ENCODE measurements at regions not wholly inside any gene's neighbourhood (a gene's known extent, or its start where the extent isn't known, plus 50 kb on each side); places are given as distances from the start of the nearest gene placed in this dataset.

- peak; percentile 79 for FAIRE-seq
- TF ChIP-seq SPI1 (IDR thresholded peaks at IDR 0.05; ENCODE audit: low read depth, low read length) (peak; percentile 35; the same call in 1 of the 2 replicates), POLR2AphosphoS5 (IDR thresholded peaks at IDR 0.05; ENCODE audit: low read depth, low read length) (no peak)
These were observed 113.3 kb upstream of the SERTAD2 start for GRCh38 chr2:64766841-64767669.

GRCh38 chr2:64767670-64768468 is 114.2 kb upstream of the SERTAD2 start:
- peak; percentile 72 for DNase-seq (ENCODE audit: insufficient read length, low spot score)
- FAIRE-seq = peak; percentile 95
- TF ChIP-seq POU2F2 (IDR thresholded peaks at IDR 0.05; ENCODE audit: low read depth, low read length) (no peak; the same call in 1 of the 2 replicates), SPI1 (IDR thresholded peaks at IDR 0.05; ENCODE audit: low read depth, low read length) (no peak), POLR2AphosphoS5 (IDR thresholded peaks at IDR 0.05; ENCODE audit: low read depth, low read length) (peak; percentile 59), POLR2A (IDR thresholded peaks at IDR 0.05; ENCODE audit: low read depth, low read length) (peak; percentile 76), TAF1 (IDR thresholded peaks at IDR 0.05; ENCODE audit: low read depth, low read length) (peak; percentile 56; the same call in 1 of the 2 replicates), PAX5 (IDR thresholded peaks at IDR 0.05; ENCODE audit: insufficient read depth, low read length, severe bottlenecking) (no peak)

More at GRCh38 chr2:64766841-64767669, 113.3 kb upstream of the SERTAD2 start:
- DNase-seq (ENCODE audit: insufficient read length, low spot score) = no peak

GRCh38 chr2:64768491-64769005 is 114.8 kb upstream of the SERTAD2 start:
- TF ChIP-seq POU2F2 (IDR thresholded peaks at IDR 0.05; ENCODE audit: low read depth, low read length) (no peak), POLR2AphosphoS5 (IDR thresholded peaks at IDR 0.05; ENCODE audit: low read depth, low read length) (no peak), SPI1 (IDR thresholded peaks at IDR 0.05; ENCODE audit: low read depth, low read length) (no peak; the same call in 1 of the 2 replicates), POLR2A (IDR thresholded peaks at IDR 0.05; ENCODE audit: low read depth, low read length) (no peak), PAX5 (IDR thresholded peaks at IDR 0.05; ENCODE audit: insufficient read depth, low read length, severe bottlenecking) (no peak), TAF1 (IDR thresholded peaks at IDR 0.05; ENCODE audit: low read depth, low read length) (no peak)
- DNase-seq (ENCODE audit: insufficient read length, low spot score) (no peak), FAIRE-seq (no peak)

- no peak for TF ChIP-seq POLR2AphosphoS5 (IDR thresholded peaks at IDR 0.05; ENCODE audit: low read depth, low read length)
- TF ChIP-seq POLR2A (IDR thresholded peaks at IDR 0.05; ENCODE audit: low read depth, low read length) = no peak
- TF ChIP-seq PAX5 (IDR thresholded peaks at IDR 0.05; ENCODE audit: insufficient read depth, low read length, severe bottlenecking) = no peak
- TF ChIP-seq TAF1 (IDR thresholded peaks at IDR 0.05; ENCODE audit: low read depth, low read length) = no peak
- no peak for FAIRE-seq
- DNase-seq (ENCODE audit: insufficient read length, low spot score) = no peak
These were observed 115.8 kb upstream of the SERTAD2 start for GRCh38 chr2:64769392-64770044.

GRCh38 chr2:64770137-64770780 is 116.5 kb upstream of the SERTAD2 start:
- TF ChIP-seq POU2F2 (IDR thresholded peaks at IDR 0.05; ENCODE audit: low read depth, low read length) (no peak), SPI1 (IDR thresholded peaks at IDR 0.05; ENCODE audit: low read depth, low read length) (no peak), POLR2A (IDR thresholded peaks at IDR 0.05; ENCODE audit: low read depth, low read length) (no peak), PAX5 (IDR thresholded peaks at IDR 0.05; ENCODE audit: insufficient read depth, low read length, severe bottlenecking) (no peak), POLR2AphosphoS5 (IDR thresholded peaks at IDR 0.05; ENCODE audit: low read depth, low read length) (no peak), TAF1 (IDR thresholded peaks at IDR 0.05; ENCODE audit: low read depth, low read length) (no peak)
- DNase-seq (ENCODE audit: insufficient read length, low spot score) (no peak), FAIRE-seq (no peak)

- TF ChIP-seq POLR2A (IDR thresholded peaks at IDR 0.05; ENCODE audit: low read depth, low read length) (no peak), TAF1 (IDR thresholded peaks at IDR 0.05; ENCODE audit: low read depth, low read length) (no peak)
- DNase-seq (ENCODE audit: insufficient read length, low spot score) = no peak
- no peak for FAIRE-seq
These were observed 117.1 kb upstream of the SERTAD2 start for GRCh38 chr2:64770781-64771334.

- DNase-seq (ENCODE audit: insufficient read length, low spot score) (no peak), FAIRE-seq (no peak)
- no peak for TF ChIP-seq POLR2A (IDR thresholded peaks at IDR 0.05; ENCODE audit: low read depth, low read length)
- no peak for TF ChIP-seq POU2F2 (IDR thresholded peaks at IDR 0.05; ENCODE audit: low read depth, low read length)
- TF ChIP-seq PAX5 (IDR thresholded peaks at IDR 0.05; ENCODE audit: insufficient read depth, low read length, severe bottlenecking) = no peak
These were observed 118.0 kb upstream of the SERTAD2 start for GRCh38 chr2:64771737-64772136.

- DNase-seq (ENCODE audit: insufficient read length, low spot score) (no peak), FAIRE-seq (no peak)
- TF ChIP-seq POU2F2 (IDR thresholded peaks at IDR 0.05; ENCODE audit: low read depth, low read length) = no peak
- no peak for TF ChIP-seq POLR2AphosphoS5 (IDR thresholded peaks at IDR 0.05; ENCODE audit: low read depth, low read length)
- no peak for TF ChIP-seq TAF1 (IDR thresholded peaks at IDR 0.05; ENCODE audit: low read depth, low read length)
- TF ChIP-seq POLR2A (IDR thresholded peaks at IDR 0.05; ENCODE audit: low read depth, low read length) = no peak
- no peak for TF ChIP-seq SPI1 (IDR thresholded peaks at IDR 0.05; ENCODE audit: low read depth, low read length)
- TF ChIP-seq PAX5 (IDR thresholded peaks at IDR 0.05; ENCODE audit: insufficient read depth, low read length, severe bottlenecking) = no peak
These were observed 119.9 kb upstream of the SERTAD2 start for GRCh38 chr2:64773461-64774118.
